ENCODE measurements at regions not wholly inside any gene's neighbourhood (a gene's known extent, or its start where the extent isn't known, plus 50 kb on each side); places are given as distances from the start of the nearest gene placed in this dataset.

DNA sequence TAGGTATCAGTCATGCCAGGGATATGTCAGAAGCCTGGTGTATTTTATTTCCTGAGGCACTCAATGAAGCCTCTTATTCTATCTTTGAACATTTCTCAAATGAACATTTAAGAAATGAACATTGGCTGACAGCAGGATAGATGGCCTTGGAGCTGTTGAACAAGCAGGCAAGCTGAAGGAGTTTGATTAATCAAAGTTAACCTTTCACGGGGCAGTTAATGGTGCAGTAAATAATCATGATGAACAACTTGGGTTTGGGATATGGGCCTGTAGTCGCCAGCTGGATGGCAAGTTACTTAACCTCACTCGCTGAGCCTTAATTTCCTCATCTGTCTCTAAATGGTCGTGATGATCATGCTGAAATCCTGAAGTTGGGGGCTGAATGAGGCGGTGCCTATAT lies 333.0 kb downstream of the SFMBT2 start:
- TF ChIP-seq POLR2A (IDR thresholded peaks at IDR 0.05), result no peak
- TF ChIP-seq, protein P1, sequence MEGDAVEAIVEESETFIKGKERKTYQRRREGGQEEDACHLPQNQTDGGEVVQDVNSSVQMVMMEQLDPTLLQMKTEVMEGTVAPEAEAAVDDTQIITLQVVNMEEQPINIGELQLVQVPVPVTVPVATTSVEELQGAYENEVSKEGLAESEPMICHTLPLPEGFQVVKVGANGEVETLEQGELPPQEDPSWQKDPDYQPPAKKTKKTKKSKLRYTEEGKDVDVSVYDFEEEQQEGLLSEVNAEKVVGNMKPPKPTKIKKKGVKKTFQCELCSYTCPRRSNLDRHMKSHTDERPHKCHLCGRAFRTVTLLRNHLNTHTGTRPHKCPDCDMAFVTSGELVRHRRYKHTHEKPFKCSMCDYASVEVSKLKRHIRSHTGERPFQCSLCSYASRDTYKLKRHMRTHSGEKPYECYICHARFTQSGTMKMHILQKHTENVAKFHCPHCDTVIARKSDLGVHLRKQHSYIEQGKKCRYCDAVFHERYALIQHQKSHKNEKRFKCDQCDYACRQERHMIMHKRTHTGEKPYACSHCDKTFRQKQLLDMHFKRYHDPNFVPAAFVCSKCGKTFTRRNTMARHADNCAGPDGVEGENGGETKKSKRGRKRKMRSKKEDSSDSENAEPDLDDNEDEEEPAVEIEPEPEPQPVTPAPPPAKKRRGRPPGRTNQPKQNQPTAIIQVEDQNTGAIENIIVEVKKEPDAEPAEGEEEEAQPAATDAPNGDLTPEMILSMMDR (IDR thresholded peaks at IDR 0.05), result no peak
- Histone ChIP-seq H3K27me3 (peaks cover 0 to 16% (median 0%) of the 10 kb centered on the region in 9 donors), H3K36me3 (no peaks in the 10 kb centered on the region), H3K27ac (no peak overlapping the region), H3K4me3 (no peak overlapping the region), H3K4me1 (no peaks in the 10 kb centered on the region), H3K9me3 (peaks cover 0 to under 1% (median 0%) of the 10 kb centered on the region in 12 donors)
- no peak for ATAC-seq
- 87 to 90% (median 89%) methylated on average over 5 of the region's 5 CpGs for WGBS, 4 donors
- intact Hi-C loops (cut with DNase I), result no loop called here
- DNase-seq, result no peak

DNA sequence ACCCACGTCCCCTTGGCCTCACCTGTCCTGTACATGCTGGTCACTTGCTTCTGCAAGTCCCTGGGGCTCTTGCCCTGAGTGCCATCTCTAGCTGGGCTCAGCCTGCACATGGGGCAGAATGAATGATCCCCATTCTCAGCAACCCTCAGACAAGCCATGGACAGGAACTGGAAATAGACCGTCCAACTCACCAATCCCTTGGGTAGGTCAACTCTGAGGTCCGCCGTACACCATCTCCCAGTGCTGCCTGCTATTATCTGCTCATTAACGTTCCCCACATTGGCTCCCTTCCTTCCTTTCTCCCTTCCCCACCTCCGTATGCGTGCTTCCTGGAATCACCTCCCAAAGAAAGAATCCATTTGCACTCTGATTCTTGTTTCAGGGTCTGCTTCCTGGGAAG lies 335.0 kb downstream of the SFMBT2 start:
- H3K9me3 ChIP-seq, result peaks cover 0 to 8% (median 0%) of the 10 kb centered on the region in 12 donors
- no peaks in the 10 kb centered on the region for H3K4me1 ChIP-seq
- H3K4me3 ChIP-seq, result no peak overlapping the region
- ATAC-seq (no peak), DNase-seq (no peak)
- H3K27me3 ChIP-seq, result peaks cover 0 to 15% (median 0%) of the 10 kb centered on the region in 9 donors
- WGBS, 4 donors, result 42 to 55% (median 48%) methylated on average over 7 of the region's 7 CpGs
- peak overlapping the region in 1 of 12 donors; percentile 10 for H3K27ac ChIP-seq
- intact Hi-C loops (cut with DNase I), result no loop called here
- H3K36me3 ChIP-seq, result no peaks in the 10 kb centered on the region
- no peak for TF ChIP-seq POLR2A (IDR thresholded peaks at IDR 0.05)
- TF ChIP-seq, protein P1 (IDR thresholded peaks at IDR 0.05), result no peak

DNA sequence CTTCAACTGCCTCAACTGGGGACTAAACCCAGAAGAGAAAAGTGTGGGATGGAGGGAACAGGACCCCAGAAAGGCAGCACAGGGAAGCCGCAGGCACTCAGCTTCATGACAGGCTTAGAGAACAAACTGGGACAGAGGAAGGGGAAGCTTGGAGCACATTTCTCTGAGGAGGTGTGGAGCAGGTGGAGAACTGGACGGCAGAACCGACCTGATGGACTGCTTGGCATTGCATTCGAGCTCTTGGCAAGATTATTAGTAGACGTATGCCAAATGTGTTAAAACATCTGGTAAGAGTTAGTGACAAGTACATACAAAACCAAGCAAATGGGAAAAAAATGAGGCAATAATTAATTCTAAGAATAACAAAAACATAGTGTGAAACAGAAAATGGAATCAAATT lies 335.7 kb downstream of the SFMBT2 start:
- DNase-seq (no peak), ATAC-seq (peak in 1 of 4 donors; percentile 13)
- Histone ChIP-seq H3K36me3 (no peaks in the 10 kb centered on the region), H3K4me3 (no peak overlapping the region), H3K27ac (no peak overlapping the region), H3K27me3 (peaks cover 0 to 13% (median 0%) of the 10 kb centered on the region in 9 donors), H3K9me3 (peaks cover 0 to 8% (median 0%) of the 10 kb centered on the region in 12 donors), H3K4me1 (no peaks in the 10 kb centered on the region)
- intact Hi-C loops (cut with DNase I), result no loop called here
- TF ChIP-seq, protein P1 (IDR thresholded peaks at IDR 0.05), result no peak
- TF ChIP-seq POLR2A (IDR thresholded peaks at IDR 0.05), result no peak
- WGBS, 4 donors, result 53 to 74% (median 67%) methylated on average over 5 of the region's 5 CpGs

DNA sequence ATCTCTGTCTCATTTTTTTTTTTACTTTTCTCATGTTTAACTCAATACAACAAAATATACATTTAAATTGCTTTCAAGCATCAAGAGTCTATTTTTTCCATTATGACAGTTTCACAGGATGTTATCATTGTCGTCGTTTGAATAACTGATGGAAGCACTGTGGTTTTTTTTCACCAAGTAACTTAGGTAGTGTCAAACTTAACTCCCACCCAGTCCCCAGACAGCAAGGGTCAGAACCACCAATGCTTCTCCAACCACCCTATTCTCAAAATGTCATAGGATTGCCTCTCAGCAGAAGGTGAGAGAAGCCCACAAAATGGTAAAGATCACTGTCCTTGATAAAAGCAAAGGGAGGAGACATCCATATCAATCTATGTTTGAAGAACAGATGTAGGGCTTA lies 339.4 kb downstream of the SFMBT2 start:
- Histone ChIP-seq H3K27me3 (peaks cover 0 to 9% (median 0%) of the 10 kb centered on the region in 9 donors), H3K4me3 (no peak overlapping the region), H3K4me1 (no peaks in the 10 kb centered on the region), H3K27ac (no peak overlapping the region), H3K9me3 (peaks cover 0 to 8% (median 0%) of the 10 kb centered on the region in 12 donors), H3K36me3 (no peaks in the 10 kb centered on the region)
- DNase-seq (no peak), ATAC-seq (no peak)
- intact Hi-C loops (cut with DNase I), result no loop called here
- 45 to 65% (median 58%) methylated on average over 2 of the region's 2 CpGs for WGBS, 4 donors
- no peak for TF ChIP-seq POLR2A (IDR thresholded peaks at IDR 0.05)
- TF ChIP-seq, protein P1 (IDR thresholded peaks at IDR 0.05), result no peak
